MM.1S (cell line): ENCODE measurements at regions not wholly inside any gene's neighbourhood (a gene's known extent, or its start where the extent isn't known, plus 50 kb on each side); places are given as distances from the start of the nearest gene placed in this dataset.

Source experiments
- CTCF ChIP-seq: fragments of 300-600 bp; sonication (generic); IDR thresholded peaks from 2 replicates; pipeline ENCODE4 v1.5.1; 2016; ENCODE audit warnings: antibody characterized with exemption, low read length, mixed read lengths
- EZH2phosphoT487 ChIP-seq: fragments of 300-600 bp; sonication (generic); IDR thresholded peaks from 2 replicates; pipeline ENCODE4 v1.6.1; 2018; ENCODE audit warnings: antibody characterized with exemption, low read length

GRCh38 chr5:167458412-167458811 is 833.0 kb upstream of the WWC1 start:
- no peak for TF ChIP-seq CTCF
- no peak for TF ChIP-seq EZH2phosphoT487
